H1 (cell line): ENCODE measurements at regions not wholly inside any gene's neighbourhood (a gene's known extent, or its start where the extent isn't known, plus 50 kb on each side); places are given as distances from the start of the nearest gene placed in this dataset.

Experiments used
- CTCF ChIA-PET: fragments of 300-600 bp; sonication (Branson Sonifier 250); formaldehyde crosslinking; loops from one replicate; lab custom pipeline; 2021; ENCODE audit not compliant: partially characterized antibody; lab: Charles Lee
- POLR2A ChIA-PET: fragments of 300-600 bp; sonication (Branson Sonifier 250); formaldehyde crosslinking; loops from one replicate; lab custom pipeline; 2021; ENCODE audit warnings: inconsistent platforms; ENCODE audit not compliant: partially characterized antibody; lab: Charles Lee
- DNase-seq, 2 experiments: peaks; one replicate each; pipeline versions ENCODE4 v3.0.0 to v3.0.0-alpha.2; 2010 to 2022; ENCODE audit warnings: low spot score in 2 of 2, low read depth in 1 of 2, mixed read lengths in 1 of 2
- FAIRE-seq: peaks from 2 replicates; lab custom pipeline; 2011; peaks lifted over from hg19 to GRCh38; lab: Jason Lieb, UNC
- H2AFZ ChIP-seq: 2 replicates; pipeline ENCODE4 v1.8.1; 2012; ENCODE audit warnings: low read length, inconsistent platforms
- H2AK5ac ChIP-seq: 2 replicates; pipeline ENCODE4 v1.6.1; 2013; ENCODE audit warnings: low read depth, low read length
- H2BK120ac ChIP-seq: replicated peaks from 2 replicates; pipeline ENCODE3; 2013; ENCODE audit warnings: low read depth, low read length, inconsistent platforms
- H2BK12ac ChIP-seq: 2 replicates; pipeline ENCODE4 v1.6.1; 2013; ENCODE audit warnings: low read depth, low read length
- H2BK15ac ChIP-seq: 2 replicates; pipeline ENCODE4 v1.6.1; 2013; ENCODE audit warnings: low read length
- H2BK20ac ChIP-seq: 2 replicates; pipeline ENCODE4 v1.6.1; 2013; ENCODE audit warnings: low read length
- H2BK5ac ChIP-seq: 2 replicates; pipeline ENCODE4 v1.6.1; 2013; ENCODE audit warnings: low read depth, low read length
- H3K14ac ChIP-seq: 2 replicates; pipeline ENCODE4 v1.6.1; 2013; ENCODE audit warnings: inconsistent platforms; ENCODE audit not compliant: insufficient read length
- H3K18ac ChIP-seq: 2 replicates; pipeline ENCODE4 v1.6.1; 2013; ENCODE audit warnings: low read length; ENCODE audit errors: extremely low read depth
- H3K23ac ChIP-seq: 2 replicates; pipeline ENCODE4 v1.6.1; 2013; ENCODE audit warnings: inconsistent platforms; ENCODE audit not compliant: insufficient read length
- H3K23me2 ChIP-seq: 2 replicates; pipeline ENCODE4 v1.6.1; 2013; ENCODE audit warnings: low read depth, low read length
- H3K27ac ChIP-seq: 2 replicates; pipeline ENCODE4 v1.6.1; 2011; ENCODE audit warnings: low read depth, low read length, inconsistent platforms
- H3K27me3 ChIP-seq, 4 experiments: replicated peaks in 1 of 4; 1 replicate in 1 of 4; 2 replicates in 3 of 4; pipeline versions ENCODE4 v1.6.1 to v1.8.1; 2011 to 2013; ENCODE audit warnings: low read length in 3 of 4, mild to moderate bottlenecking in 3 of 4, inconsistent platforms in 2 of 4, mixed read lengths in 2 of 4, moderate library complexity in 1 of 4; ENCODE audit not compliant: control insufficient read depth in 3 of 4, insufficient read depth in 3 of 4; ENCODE audit errors: extremely low read depth in 1 of 4
- H3K36me3 ChIP-seq, 4 experiments: 2 replicates each; pipeline versions ENCODE4 v1.6.1 to v1.8.1; 2011 to 2013; ENCODE audit warnings: mild to moderate bottlenecking in 4 of 4, low read length in 3 of 4, moderate library complexity in 2 of 4, control low read depth in 1 of 4, inconsistent platforms in 1 of 4; ENCODE audit not compliant: insufficient read depth in 4 of 4, control insufficient read depth in 2 of 4
- H3K4ac ChIP-seq: replicated peaks from 2 replicates; pipeline ENCODE3; 2013; ENCODE audit warnings: low read length, low read depth, mixed read lengths, inconsistent platforms; ENCODE audit not compliant: insufficient read length
- H3K4me1 ChIP-seq, 4 experiments: replicated peaks in 1 of 4; 1 replicate in 1 of 4; 2 replicates in 3 of 4; pipeline versions ENCODE4 v1.6.1 to v1.8.1; 2011 to 2013; ENCODE audit warnings: low read length in 3 of 4, inconsistent platforms in 2 of 4, mixed read lengths in 1 of 4; ENCODE audit not compliant: insufficient read depth in 4 of 4, control insufficient read depth in 3 of 4
- H3K4me2 ChIP-seq, 2 experiments: 2 replicates each; pipeline versions ENCODE4 v1.6.1 to v1.8.1; 2011 to 2013; ENCODE audit warnings: low read depth in 2 of 2, low read length in 2 of 2, control low read depth in 1 of 2, inconsistent platforms in 1 of 2, mild to moderate bottlenecking in 1 of 2; ENCODE audit not compliant: insufficient read depth in 1 of 2
- H3K4me3 ChIP-seq, 4 experiments: fragments of 200-600, 300-600 bp in 1 of 4; sonication (generic), shearing (Covaris generic), sonication (Bioruptor Twin) in 1 of 4; 2 replicates each; pipeline versions ENCODE4 v1.5.1 to v1.8.1; 2011 to 2016; ENCODE audit warnings: low read length in 4 of 4, low read depth in 3 of 4, control low read depth in 2 of 4, inconsistent platforms in 2 of 4, mild to moderate bottlenecking in 2 of 4, mixed read lengths in 1 of 4, moderate library complexity in 1 of 4; ENCODE audit not compliant: insufficient read depth in 2 of 4; ENCODE audit errors: extremely low read depth in 1 of 4
- H3K56ac ChIP-seq: replicated peaks from 2 replicates; pipeline ENCODE3; 2013; ENCODE audit warnings: low read depth, mild to moderate bottlenecking, mixed read lengths, low read length, inconsistent platforms; ENCODE audit not compliant: insufficient read length
- H3K79me1 ChIP-seq: 2 replicates; pipeline ENCODE4 v1.6.1; 2013; ENCODE audit warnings: low read depth, low read length, control low read depth
- H3K79me2 ChIP-seq, 2 experiments: 2 replicates each; pipeline versions ENCODE4 v1.6.1 to v1.8.1; 2012 to 2013; ENCODE audit warnings: low read length in 2 of 2, mild to moderate bottlenecking in 2 of 2, inconsistent platforms in 1 of 2; ENCODE audit not compliant: insufficient read depth in 2 of 2, control insufficient read depth in 1 of 2
- H3K9ac ChIP-seq, 4 experiments: replicated peaks in 1 of 4; 1 replicate in 1 of 4; 2 replicates in 3 of 4; pipeline versions ENCODE4 v1.6.1 to v1.8.1; 2011 to 2013; ENCODE audit warnings: low read depth in 3 of 4, low read length in 3 of 4, control low read depth in 2 of 4, mild to moderate bottlenecking in 2 of 4, moderate library complexity in 2 of 4, inconsistent platforms in 1 of 4; ENCODE audit errors: extremely low read depth in 1 of 4
- H3K9me3 ChIP-seq, 2 experiments: 2 replicates each; pipeline versions ENCODE4 v1.6.1 to v1.8.1; 2012 to 2013; ENCODE audit warnings: mild to moderate bottlenecking in 2 of 2, moderate library complexity in 2 of 2, control low read depth in 1 of 2, inconsistent platforms in 1 of 2, low read depth in 1 of 2, low read length in 1 of 2, mixed read lengths in 1 of 2; ENCODE audit not compliant: insufficient read depth in 2 of 2
- H4K20me1 ChIP-seq, 2 experiments: replicated peaks in 1 of 2; 2 replicates each; pipeline versions ENCODE3 to v1.8.1; 2011 to 2013; ENCODE audit warnings: inconsistent platforms in 2 of 2, low read length in 2 of 2, mild to moderate bottlenecking in 1 of 2; ENCODE audit not compliant: insufficient read depth in 2 of 2, control insufficient read depth in 1 of 2
- H4K5ac ChIP-seq: 2 replicates; pipeline ENCODE4 v1.6.1; 2013; ENCODE audit warnings: low read length, low read depth, mixed read lengths, inconsistent platforms; ENCODE audit not compliant: insufficient read length
- H4K8ac ChIP-seq: 2 replicates; pipeline ENCODE4 v1.8.0; 2013; ENCODE audit warnings: mild to moderate bottlenecking, moderate library complexity, low read length, inconsistent platforms; ENCODE audit not compliant: insufficient read depth; ENCODE audit errors: extremely low read depth
- H4K91ac ChIP-seq: replicated peaks from 2 replicates; pipeline ENCODE3; 2013; ENCODE audit warnings: low read length, mixed read lengths, inconsistent platforms; ENCODE audit not compliant: insufficient read length
- CREB1 ChIP-seq: IDR thresholded peaks from 2 replicates; pipeline ENCODE4 v1.6.1; 2012; ENCODE audit warnings: inconsistent platforms
- RBBP5 ChIP-seq: IDR thresholded peaks from 2 replicates; pipeline ENCODE4 v1.7.1; 2012; ENCODE audit warnings: low read depth, mild to moderate bottlenecking, inconsistent platforms, low read length, moderate library complexity, borderline replicate concordance
- TBP ChIP-seq: IDR thresholded peaks from 2 replicates; pipeline ENCODE4 v1.6.1; 2011; ENCODE audit warnings: low read depth, low read length, improper control_type of control experiment
- YY1 ChIP-seq: IDR thresholded peaks from 2 replicates; pipeline ENCODE4 v1.6.1; 2011; ENCODE audit warnings: low read depth, mild to moderate bottlenecking, low read length
- WGBS, 2 experiments: shearing (Covaris generic) in 1 of 2; methylation state at CpG; one replicate each; pipeline versions ENCODE4 v1.1.6 to v1.1.7; 2013 to 2015; ENCODE audit warnings: low lambda C conversion rate in 2 of 2, mixed read lengths in 2 of 2, inconsistent platforms in 1 of 2, low coverage in 1 of 2, missing lambda C conversion rate in 1 of 2; ENCODE audit not compliant: insufficient replicate concordance in 2 of 2, insufficient coverage in 1 of 2, insufficient read length in 1 of 2; ENCODE audit errors: extremely low coverage in 1 of 2, missing lambda C conversion rate in 1 of 2; 5-methylcytosine and 5-hydroxymethylcytosine counted together

- Histone ChIP-seq H4K91ac (no peak overlapping the region), H4K20me1 (no peaks in the 10 kb centered on the region)
- CTCF ChIA-PET = no interaction called here
Observed at GRCh38 chr1:244219802-244220201, 168.7 kb downstream of the ZBTB18 start.

More at GRCh38 chr1:244219802-244220201, 168.7 kb downstream of the ZBTB18 start:
- H3K14ac ChIP-seq = no peak overlapping the region
- no peak overlapping the region for H3K23ac ChIP-seq
- no peak overlapping the region for H3K9ac ChIP-seq
- no peak overlapping the region for H2BK5ac ChIP-seq
- no peak overlapping the region for H2BK15ac ChIP-seq
- no peak overlapping the region for H3K4me2 ChIP-seq
- no peak overlapping the region for H3K4me3 ChIP-seq
- no peaks in the 10 kb centered on the region for H3K36me3 ChIP-seq
- no peak for TF ChIP-seq YY1
- no peak for TF ChIP-seq RBBP5
- TF ChIP-seq TBP = peak; percentile 53; the same call in 1 of the 2 replicates
- TF ChIP-seq CREB1 = no peak
- TF ChIP-seq, all 59 proteins: peak for 1
- H3K56ac ChIP-seq = no peak overlapping the region
- no peaks in the 10 kb centered on the region for H3K27me3 ChIP-seq
- H4K8ac ChIP-seq = no peak overlapping the region
- H3K79me1 ChIP-seq = no peaks in the 10 kb centered on the region
- H3K4me1 ChIP-seq = no peaks in the 10 kb centered on the region
- no peak overlapping the region; the same call in 1 of the 2 replicates for H2AFZ ChIP-seq
- no peaks in the 10 kb centered on the region for H3K79me2 ChIP-seq
- no peak overlapping the region for H2BK120ac ChIP-seq
- no peak overlapping the region for H2BK20ac ChIP-seq
- H2AK5ac ChIP-seq = no peak overlapping the region
- no peak overlapping the region for H3K27ac ChIP-seq
- H3K23me2 ChIP-seq = no peaks in the 10 kb centered on the region
- H4K5ac ChIP-seq = no peak overlapping the region
- no peaks in the 10 kb centered on the region for H3K9me3 ChIP-seq
- FAIRE-seq (no peak), DNase-seq (no peak)
- POLR2A ChIA-PET = no interaction called here
- H3K4ac ChIP-seq = no peak overlapping the region
- H3K18ac ChIP-seq = no peak overlapping the region
- H2BK12ac ChIP-seq = no peak overlapping the region
- 89% methylated on average over 5 of the region's 5 CpGs; no CpG with 5 or more reads in 1 of the 2 experiments for WGBS, 2 experiments
